Omental fat pad (tissue), 3 donors: ENCODE measurements at regions not wholly inside any gene's neighbourhood (a gene's known extent, or its start where the extent isn't known, plus 50 kb on each side); places are given as distances from the start of the nearest gene placed in this dataset.

Source experiments
- ATAC-seq: fragments of 150-250 bp; one replicate; pipeline ENCODE4 v1.9.1; 2016; ENCODE audit warnings: mild to moderate bottlenecking, moderate library complexity; ENCODE audit not compliant: low FRiP score
- DNase-seq: peaks from one replicate; pipeline ENCODE4 v3.0.0-alpha.2; 2019; ENCODE audit warnings: low spot score
- TF ChIP-seq, protein P1 (sequence below), 3 donors: fragments of 450-650 bp; IDR thresholded peaks; one replicate each; pipeline ENCODE4 v1.5.1; 2016 to 2017; ENCODE audit warnings: antibody characterized with exemption in 3 of 3, mild to moderate bottlenecking in 3 of 3, moderate library complexity in 2 of 3

DNA sequence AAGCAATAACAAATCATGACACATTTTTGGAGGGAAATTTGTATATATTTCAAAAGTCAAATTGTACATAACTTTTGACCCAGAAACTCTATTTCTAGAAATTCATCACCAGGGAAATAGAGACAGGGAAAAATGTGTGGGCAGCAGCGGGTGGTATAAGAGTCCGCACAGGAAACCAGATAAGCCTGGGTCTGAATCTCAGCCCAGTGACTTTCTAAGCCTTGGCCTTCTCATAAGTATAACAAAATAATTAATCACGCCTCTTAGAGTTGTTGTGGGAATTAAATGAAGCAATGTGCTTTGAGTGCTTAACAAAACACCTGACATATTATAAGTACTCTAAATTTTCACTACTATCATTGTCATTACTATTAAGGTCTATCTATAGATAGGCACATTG is 149.2 kb upstream of the DAP start:
- TF ChIP-seq, protein P1, sequence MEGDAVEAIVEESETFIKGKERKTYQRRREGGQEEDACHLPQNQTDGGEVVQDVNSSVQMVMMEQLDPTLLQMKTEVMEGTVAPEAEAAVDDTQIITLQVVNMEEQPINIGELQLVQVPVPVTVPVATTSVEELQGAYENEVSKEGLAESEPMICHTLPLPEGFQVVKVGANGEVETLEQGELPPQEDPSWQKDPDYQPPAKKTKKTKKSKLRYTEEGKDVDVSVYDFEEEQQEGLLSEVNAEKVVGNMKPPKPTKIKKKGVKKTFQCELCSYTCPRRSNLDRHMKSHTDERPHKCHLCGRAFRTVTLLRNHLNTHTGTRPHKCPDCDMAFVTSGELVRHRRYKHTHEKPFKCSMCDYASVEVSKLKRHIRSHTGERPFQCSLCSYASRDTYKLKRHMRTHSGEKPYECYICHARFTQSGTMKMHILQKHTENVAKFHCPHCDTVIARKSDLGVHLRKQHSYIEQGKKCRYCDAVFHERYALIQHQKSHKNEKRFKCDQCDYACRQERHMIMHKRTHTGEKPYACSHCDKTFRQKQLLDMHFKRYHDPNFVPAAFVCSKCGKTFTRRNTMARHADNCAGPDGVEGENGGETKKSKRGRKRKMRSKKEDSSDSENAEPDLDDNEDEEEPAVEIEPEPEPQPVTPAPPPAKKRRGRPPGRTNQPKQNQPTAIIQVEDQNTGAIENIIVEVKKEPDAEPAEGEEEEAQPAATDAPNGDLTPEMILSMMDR (IDR thresholded peaks at IDR 0.05): no peak
- DNase-seq (no peak), ATAC-seq (no peak)

DNA sequence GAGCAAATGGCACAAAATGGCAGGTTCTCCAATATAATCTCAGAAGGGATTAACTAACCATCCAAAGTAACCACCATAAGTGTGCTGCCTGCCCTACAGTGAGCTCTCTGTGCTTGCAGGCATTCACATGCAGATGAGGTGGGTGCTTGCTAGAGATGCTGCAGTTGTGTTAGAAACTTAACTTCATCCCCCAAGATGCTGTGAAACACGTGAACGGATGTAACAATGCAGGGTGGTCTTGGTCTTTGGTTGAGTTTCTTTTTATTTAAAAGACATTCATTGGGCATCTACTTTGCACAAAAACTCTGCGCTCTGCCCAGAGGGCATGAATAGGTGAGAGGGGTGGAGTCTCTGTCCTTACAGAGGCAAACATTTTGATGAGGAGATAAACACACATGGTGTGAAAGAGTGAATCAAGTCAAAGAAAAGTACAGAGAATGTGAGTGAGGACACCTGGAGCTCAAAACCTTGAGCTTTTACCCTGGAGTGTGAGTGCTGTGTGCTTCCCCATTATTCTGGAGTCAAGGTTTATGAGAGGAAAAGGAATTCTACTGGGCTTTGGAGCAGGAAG is 143.9 kb upstream of the DAP start:
- DNase-seq (no peak), ATAC-seq (no peak)
- TF ChIP-seq, protein P1 (IDR thresholded peaks at IDR 0.05): no peak

DNA sequence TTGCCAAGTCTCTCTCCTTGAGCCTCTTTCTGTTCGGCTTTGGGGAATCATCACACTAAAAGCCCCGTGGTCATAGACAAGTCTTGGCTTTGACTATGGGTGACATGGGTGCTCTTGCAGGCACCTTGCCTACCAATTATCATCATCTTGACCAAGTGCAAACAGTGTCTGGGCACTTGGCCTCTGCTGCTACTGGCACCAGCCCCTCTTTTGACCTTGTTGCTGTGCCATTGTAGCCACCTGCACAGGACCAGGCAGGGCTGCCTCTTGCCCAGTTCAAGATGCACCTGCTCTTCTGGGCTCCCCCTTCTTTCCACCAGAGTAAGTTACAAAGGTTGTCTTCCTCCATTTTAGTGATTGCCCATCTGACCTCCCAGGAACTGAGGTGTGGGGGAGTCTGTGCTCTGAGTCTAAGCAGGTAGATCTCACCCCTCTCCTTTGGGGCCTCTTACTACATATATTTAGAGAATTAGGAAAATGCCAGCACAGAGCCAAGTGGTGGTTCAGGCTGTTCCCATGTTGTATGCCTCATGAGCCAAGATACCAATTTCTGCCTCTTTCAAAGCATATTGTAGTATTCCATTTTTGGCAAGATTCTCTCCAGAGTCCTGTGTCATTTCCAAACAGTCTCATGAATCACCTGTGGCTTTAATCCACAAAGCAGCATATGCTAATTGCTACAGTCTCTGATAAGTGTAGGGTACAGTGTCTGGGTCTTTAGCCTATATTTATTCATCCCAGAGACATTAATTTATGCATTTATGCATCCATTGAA is 142.9 kb upstream of the DAP start:
- TF ChIP-seq, protein P1 (IDR thresholded peaks at IDR 0.05): no peak
- DNase-seq: no peak
- ATAC-seq: no peak

DNA sequence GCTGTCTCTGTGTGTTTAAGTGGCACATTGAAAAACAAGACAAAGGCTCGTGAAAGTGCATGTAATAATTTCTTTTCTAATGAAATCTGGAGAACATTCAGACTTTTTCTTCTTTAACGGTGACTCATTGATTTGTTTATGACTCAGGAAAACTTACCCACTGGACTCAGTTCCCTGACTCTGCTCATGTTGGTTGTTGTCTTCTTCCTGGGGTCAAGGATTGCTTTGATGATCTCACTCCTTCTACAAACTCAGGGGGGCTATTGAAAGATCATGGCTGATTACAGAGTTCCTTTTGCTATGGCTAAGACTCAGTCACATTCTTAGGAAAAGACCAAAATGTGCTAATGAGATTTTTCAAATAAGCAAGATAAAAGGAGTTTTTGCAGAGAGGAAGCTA is 141.1 kb upstream of the DAP start:
- ATAC-seq (no peak), DNase-seq (no peak)
- TF ChIP-seq, protein P1 (IDR thresholded peaks at IDR 0.05): no peak

DNA sequence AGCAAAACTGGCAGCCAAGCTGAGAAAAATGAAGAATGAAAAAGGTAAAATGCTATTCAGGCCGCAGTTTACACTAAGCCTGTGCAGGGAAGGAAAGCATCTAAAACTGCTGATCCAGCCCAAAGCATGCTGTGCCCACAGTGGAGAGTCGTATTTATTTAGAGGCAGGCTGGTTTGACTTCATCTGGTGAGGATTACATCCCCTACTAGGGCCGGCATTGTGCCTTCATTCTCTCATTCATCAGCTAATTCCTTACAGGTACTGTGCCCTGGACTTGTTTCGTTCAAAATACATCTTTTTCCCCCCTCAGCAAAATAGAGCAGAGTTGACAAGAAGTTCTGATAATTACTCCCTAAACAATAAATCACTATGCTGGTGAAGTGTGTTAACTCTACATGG is 137.5 kb upstream of the DAP start:
- no peak for DNase-seq
- no peak for ATAC-seq
- TF ChIP-seq, protein P1 (IDR thresholded peaks at IDR 0.05): no peak

DNA sequence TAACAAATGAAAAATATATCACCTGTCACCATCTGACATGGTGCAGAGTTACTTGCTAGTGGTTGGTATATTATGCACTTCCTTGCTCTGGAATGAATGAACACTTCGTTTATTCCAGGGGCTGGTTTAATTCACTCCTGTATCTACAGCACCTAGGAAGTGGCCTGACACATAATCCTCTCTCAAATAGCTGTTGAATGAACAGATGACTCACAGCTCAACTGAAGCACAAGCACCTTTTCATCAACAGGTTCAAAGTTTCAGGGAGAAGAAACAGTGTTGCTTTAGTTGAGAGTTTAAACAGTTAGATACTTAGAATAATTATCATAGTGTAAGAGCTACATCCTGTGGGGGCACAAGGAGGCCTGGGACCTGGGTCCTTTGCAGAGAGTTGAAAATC is 135.0 kb upstream of the DAP start:
- ATAC-seq (no peak), DNase-seq (no peak)
- TF ChIP-seq, protein P1 (IDR thresholded peaks at IDR 0.05): no peak
